AG04450 (cell line): ENCODE measurements at regions not wholly inside any gene's neighbourhood (a gene's known extent, or its start where the extent isn't known, plus 50 kb on each side); places are given as distances from the start of the nearest gene placed in this dataset.

Experiments
- CTCF ChIA-PET: fragments of 300-600, 350-600 bp; formaldehyde crosslinking; extraction: SDS; loops from one replicate; lab custom pipeline; 2022; ENCODE audit warnings: antibody characterized with exemption, inconsistent platforms; lab: Charles Lee
- POLR2A ChIA-PET: fragments of 350-600 bp; formaldehyde crosslinking; extraction: SDS; loops from one replicate; lab custom pipeline; 2021; ENCODE audit warnings: antibody characterized with exemption, inconsistent platforms; lab: Yijun Ruan, JAX
- DNase-seq: peaks from one replicate; pipeline ENCODE4 v3.0.0-alpha.2; 2011; ENCODE audit warnings: low read depth, low spot score
- H3K27ac ChIP-seq: one replicate; pipeline ENCODE4 v1.5.1; 2012; ENCODE audit warnings: low read depth, low read length, control low read depth
- H3K27me3 ChIP-seq: one replicate; pipeline ENCODE4 v1.6.0; 2012; ENCODE audit warnings: low read length; ENCODE audit not compliant: control insufficient read depth, insufficient read depth
- H3K4me3 ChIP-seq: 2 replicates; pipeline ENCODE4 v1.5.1; 2011; ENCODE audit warnings: mild to moderate bottlenecking, low read depth, low read length, control low read depth
- H3K9me3 ChIP-seq: 2 replicates; pipeline ENCODE4 v1.5.1; 2012; ENCODE audit warnings: low read length; ENCODE audit not compliant: control insufficient read depth, insufficient read depth
- CTCF ChIP-seq: IDR thresholded peaks from 2 replicates; pipeline ENCODE4 v1.5.1; 2011; ENCODE audit warnings: low read depth, low read length, control low read depth, inconsistent platforms

GRCh38 chr7:112646783-112647182 is 143.4 kb downstream of the TMEM168 start:
- Histone ChIP-seq H3K4me3 (no peak overlapping the region), H3K9me3 (peaks cover 5% of the 10 kb centered on the region; the same call in 1 of the 2 replicates), H3K27ac (no peak overlapping the region), H3K27me3 (no peaks in the 10 kb centered on the region)
- ChIA-PET CTCF (no interaction called here), POLR2A (no interaction called here)
- no peak for DNase-seq
- TF ChIP-seq CTCF: no peak

DNA sequence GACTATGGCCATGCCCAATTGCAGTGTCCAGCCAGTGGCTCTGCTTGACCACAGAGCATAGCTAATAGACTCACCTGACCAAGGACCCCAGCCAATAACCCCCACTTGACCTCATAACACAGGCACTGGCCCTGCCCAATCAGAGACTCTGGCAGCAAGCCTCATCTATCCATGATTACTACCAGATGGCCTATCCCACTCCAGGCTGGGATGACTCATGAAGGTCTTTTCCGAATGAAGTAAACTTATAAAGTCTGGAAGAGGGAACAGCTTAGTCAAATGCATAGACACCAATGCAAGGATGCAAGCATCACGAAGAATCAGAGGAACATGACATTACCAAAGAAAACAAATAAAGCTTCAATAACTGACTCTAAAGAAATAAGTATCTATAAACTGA is 141.4 kb downstream of the TMEM168 start:
- no peak for DNase-seq
- ChIA-PET POLR2A (no interaction called here), CTCF (no interaction called here)
- H3K4me3 ChIP-seq: no peak overlapping the region
- H3K27ac ChIP-seq: no peak overlapping the region
- TF ChIP-seq CTCF: no peak
- H3K27me3 ChIP-seq: no peaks in the 10 kb centered on the region
- peaks cover 5% of the 10 kb centered on the region; the same call in 1 of the 2 replicates for H3K9me3 ChIP-seq

- TF ChIP-seq CTCF: no peak
- H3K9me3 ChIP-seq: peaks cover 5% of the 10 kb centered on the region; the same call in 1 of the 2 replicates
- DNase-seq: no peak
- no peaks in the 10 kb centered on the region for H3K27me3 ChIP-seq
- no peak overlapping the region for H3K4me3 ChIP-seq
- POLR2A ChIA-PET: no interaction called here
- no peak overlapping the region for H3K27ac ChIP-seq
- CTCF ChIA-PET: no interaction called here
Observed at GRCh38 chr7:112649560-112649959, 140.6 kb downstream of the TMEM168 start.

DNA sequence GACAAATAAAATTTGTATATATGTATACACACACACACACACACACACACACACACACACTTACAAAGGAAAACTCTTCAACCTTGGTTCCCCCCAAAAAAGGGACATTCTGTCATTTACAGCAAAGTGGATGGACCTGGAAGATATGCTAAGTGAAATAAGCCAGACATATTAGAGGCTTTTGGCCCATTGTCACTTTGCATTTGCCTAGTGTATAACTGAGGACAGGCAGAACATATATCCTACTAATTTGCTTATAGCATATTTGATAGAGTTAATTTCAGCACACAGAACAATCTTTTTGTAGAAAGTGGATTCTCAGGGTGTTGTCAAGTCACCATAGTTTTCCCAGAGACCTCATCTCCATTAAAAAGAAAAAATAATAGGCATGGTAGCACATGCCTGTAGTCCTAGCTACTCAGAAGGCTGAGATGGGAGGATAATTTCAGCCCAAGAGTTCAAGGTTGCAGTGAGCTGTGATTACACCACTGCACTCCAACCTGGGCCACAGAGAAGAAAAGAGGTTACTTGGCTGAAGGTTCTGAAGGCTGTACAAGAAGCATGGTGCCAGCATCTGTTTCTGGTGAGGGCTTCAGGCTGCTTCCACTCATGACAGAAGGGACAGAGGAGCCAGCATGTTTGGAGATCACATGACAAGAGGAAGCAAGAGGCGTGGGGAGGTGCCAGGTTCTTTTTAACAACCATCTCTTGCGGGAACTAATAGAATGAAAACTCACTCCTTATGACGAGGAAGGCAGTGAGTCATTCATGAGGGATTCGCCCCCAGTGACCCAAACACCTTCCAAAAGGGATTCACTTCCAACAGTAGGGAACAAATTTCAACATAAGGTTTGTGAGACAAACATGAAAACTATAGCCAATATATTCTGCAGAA is 135.6 kb downstream of the TMEM168 start:
- no peaks in the 10 kb centered on the region for H3K9me3 ChIP-seq
- no peak overlapping the region for H3K27ac ChIP-seq
- CTCF ChIA-PET: no interaction called here
- no peaks in the 10 kb centered on the region for H3K27me3 ChIP-seq
- no peak for TF ChIP-seq CTCF
- no peak for DNase-seq
- no peak overlapping the region for H3K4me3 ChIP-seq
- POLR2A ChIA-PET: no interaction called here

DNA sequence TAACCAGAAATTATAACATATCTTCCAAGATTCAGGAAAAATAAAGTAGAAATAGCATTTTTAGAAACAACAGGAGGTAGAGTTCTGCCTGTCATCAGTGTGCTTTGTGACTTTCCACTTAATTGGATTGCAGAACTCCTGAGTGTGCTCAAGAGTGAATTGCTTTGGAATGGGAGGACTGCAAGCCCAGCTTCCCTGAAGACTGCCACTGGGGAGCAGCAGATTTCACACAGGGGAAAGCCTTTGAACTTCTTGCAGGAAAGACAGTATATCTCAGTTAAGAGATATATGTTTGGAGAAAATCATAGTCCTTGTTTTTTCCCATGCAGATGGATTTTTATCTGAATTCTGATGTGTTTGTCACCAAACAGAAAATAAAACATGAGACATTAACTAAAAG is 124.5 kb downstream of the TMEM168 start:
- DNase-seq: no peak
- Histone ChIP-seq H3K27ac (no peak overlapping the region), H3K9me3 (no peaks in the 10 kb centered on the region), H3K27me3 (no peaks in the 10 kb centered on the region), H3K4me3 (no peak overlapping the region)
- ChIA-PET CTCF (no interaction called here), POLR2A (no interaction called here)
- TF ChIP-seq CTCF: peak; percentile 30; the same call in 1 of the 2 replicates
